Keratinocyte (primary cell): ENCODE measurements at regions not wholly inside any gene's neighbourhood (a gene's known extent, or its start where the extent isn't known, plus 50 kb on each side); places are given as distances from the start of the nearest gene placed in this dataset.

Source experiments
- DNase-seq: peaks from one replicate; pipeline ENCODE4 v3.0.0-alpha.2; 2011; ENCODE audit warnings: low read depth, missing footprints, low spot score
- FAIRE-seq: peaks from 2 replicates; lab custom pipeline; 2011; peaks lifted over from hg19 to GRCh38; lab: Jason Lieb, UNC
- H2AFZ ChIP-seq: 2 replicates; pipeline ENCODE4 v1.6.0; 2012; ENCODE audit warnings: low read length, control low read depth, inconsistent platforms; ENCODE audit not compliant: control insufficient read depth
- H3K27ac ChIP-seq: 2 replicates; pipeline ENCODE4 v1.5.1; 2011; ENCODE audit warnings: low read length; ENCODE audit not compliant: control insufficient read depth, insufficient read depth
- H3K27me3 ChIP-seq: 3 replicates; pipeline ENCODE4 v1.6.0; 2011; ENCODE audit warnings: low read length; ENCODE audit not compliant: control insufficient read depth, insufficient read depth; ENCODE audit errors: extremely low read depth
- H3K36me3 ChIP-seq, 2 experiments: 2 replicates in 1 of 2; 3 replicates in 1 of 2; pipeline ENCODE4 v1.5.1; 2011; ENCODE audit warnings: low read length in 2 of 2, mild to moderate bottlenecking in 1 of 2; ENCODE audit not compliant: control insufficient read depth in 2 of 2, insufficient read depth in 2 of 2; ENCODE audit errors: extremely low read depth in 1 of 2
- H3K4me1 ChIP-seq: 3 replicates; pipeline ENCODE4 v1.5.1; 2011; ENCODE audit warnings: low read length; ENCODE audit not compliant: control insufficient read depth, insufficient read depth; ENCODE audit errors: extremely low read depth
- H3K4me2 ChIP-seq: 3 replicates; pipeline ENCODE4 v1.6.0; 2011; ENCODE audit warnings: low read depth, low read length; ENCODE audit not compliant: control insufficient read depth, insufficient read depth; ENCODE audit errors: extremely low read depth
- H3K4me3 ChIP-seq, 3 experiments: fragments of 200-600 bp in 1 of 3; sonication (generic) in 1 of 3; 2 replicates in 2 of 3; 3 replicates in 1 of 3; pipeline ENCODE4 v1.5.1; 2011 to 2016; ENCODE audit warnings: low read length in 3 of 3, mild to moderate bottlenecking in 3 of 3, control low read depth in 2 of 3, inconsistent platforms in 1 of 3, low read depth in 1 of 3, mixed read lengths in 1 of 3, mixed run types in 1 of 3, moderate library complexity in 1 of 3; ENCODE audit not compliant: control insufficient read depth in 2 of 3, insufficient read depth in 2 of 3; ENCODE audit errors: extremely low read depth in 1 of 3
- H3K79me2 ChIP-seq: 2 replicates; pipeline ENCODE4 v1.6.0; 2012; ENCODE audit warnings: low read length; ENCODE audit not compliant: control insufficient read depth, insufficient read depth
- H3K9ac ChIP-seq: 3 replicates; pipeline ENCODE4 v1.6.0; 2011; ENCODE audit warnings: low read length; ENCODE audit not compliant: control insufficient read depth, insufficient read depth; ENCODE audit errors: extremely low read depth
- H3K9me1 ChIP-seq: 3 replicates; pipeline ENCODE4 v1.6.0; 2011; ENCODE audit warnings: low read length; ENCODE audit not compliant: control insufficient read depth, insufficient read depth; ENCODE audit errors: extremely low read depth
- H3K9me3 ChIP-seq: 2 replicates; pipeline ENCODE4 v1.5.1; 2012; ENCODE audit warnings: low read depth, low read length; ENCODE audit not compliant: control insufficient read depth
- H4K20me1 ChIP-seq: 3 replicates; pipeline ENCODE4 v1.6.0; 2011; ENCODE audit warnings: low read length; ENCODE audit not compliant: control insufficient read depth, insufficient read depth; ENCODE audit errors: extremely low read depth
- CTCF ChIP-seq, 3 experiments: IDR thresholded peaks in 1 of 3; conservative IDR thresholded peaks in 1 of 3; optimal IDR thresholded peaks in 1 of 3; 2 replicates in 2 of 3; 3 replicates in 1 of 3; pipeline versions ENCODE3 to v1.5.1; 2011; ENCODE audit warnings: low read length in 3 of 3, mild to moderate bottlenecking in 3 of 3, moderate library complexity in 2 of 3, control low read depth in 1 of 3, inconsistent platforms in 1 of 3; ENCODE audit not compliant: insufficient read depth in 2 of 3; ENCODE audit errors: extremely low read depth in 1 of 3
- EZH2 ChIP-seq: IDR thresholded peaks from one replicate; pipeline ENCODE4 v1.6.1; 2012; ENCODE audit warnings: inconsistent platforms, mild to moderate bottlenecking, low read length, moderate library complexity
- dilution Hi-C: fragments of 300-500 bp; cut with MboI; formaldehyde crosslinking; loops from one replicate; pipeline ENCODE4 v1.7.0; 2020; ENCODE audit warnings: low sequenced_read_pairs; ENCODE audit not compliant: extremely low pct_ligation_motif_present

GRCh38 chr5:142539154-142539740, 146.6 kb downstream of the FGF1 start:
- Histone ChIP-seq H2AFZ (no peak overlapping the region), H3K4me3 (no peak overlapping the region), H3K9me3 (peaks cover 2% of the 10 kb centered on the region), H3K36me3 (no peaks in the 10 kb centered on the region), H3K4me1 (peaks cover 9% of the 10 kb centered on the region), H3K4me2 (no peak overlapping the region), H3K9ac (no peak overlapping the region), H3K27me3 (no peaks in the 10 kb centered on the region), H4K20me1 (no peaks in the 10 kb centered on the region), H3K9me1 (no peaks in the 10 kb centered on the region), H3K27ac (no peak overlapping the region), H3K79me2 (no peaks in the 10 kb centered on the region)
- no peak for DNase-seq
- TF ChIP-seq CTCF (optimal IDR thresholded peaks at IDR 0.05 in 1 of 3, IDR thresholded peaks at IDR 0.05 in 1 of 3, conservative IDR thresholded peaks at IDR 0.05 in 1 of 3; ENCODE audit: extremely low read depth in 1 of 3, insufficient read depth in 2 of 3, low read length in 3 of 3) (no peak), EZH2 (no peak)
- FAIRE-seq, result no peak
- dilution Hi-C loops, result no loop called here

- no peak overlapping the region for H3K4me2 ChIP-seq
- no peaks in the 10 kb centered on the region for H3K9me1 ChIP-seq
- no peak for DNase-seq
- no peaks in the 10 kb centered on the region for H3K27me3 ChIP-seq
- dilution Hi-C loops, result no loop called here
- no peak overlapping the region for H3K4me3 ChIP-seq
- no peaks in the 10 kb centered on the region for H3K36me3 ChIP-seq
- no peak overlapping the region for H3K9ac ChIP-seq
- no peak for FAIRE-seq
- no peak overlapping the region for H2AFZ ChIP-seq
- H3K27ac ChIP-seq, result no peak overlapping the region
- TF ChIP-seq CTCF (optimal IDR thresholded peaks at IDR 0.05 in 1 of 3, IDR thresholded peaks at IDR 0.05 in 1 of 3, conservative IDR thresholded peaks at IDR 0.05 in 1 of 3; ENCODE audit: extremely low read depth in 1 of 3, insufficient read depth in 2 of 3, low read length in 3 of 3) (no peak), EZH2 (no peak)
- H3K79me2 ChIP-seq, result no peaks in the 10 kb centered on the region
- H3K9me3 ChIP-seq, result peaks cover 2% of the 10 kb centered on the region
- no peaks in the 10 kb centered on the region for H4K20me1 ChIP-seq
- H3K4me1 ChIP-seq, result peaks cover 4% of the 10 kb centered on the region
Measured at GRCh38 chr5:142537938-142538337, 148.0 kb downstream of the FGF1 start.
